Osteocyte (in vitro differentiated cells): ENCODE measurements at regions not wholly inside any gene's neighbourhood (a gene's known extent, or its start where the extent isn't known, plus 50 kb on each side); places are given as distances from the start of the nearest gene placed in this dataset.

ENCODE experiments used
- DNase-seq: peaks from one replicate; pipeline ENCODE4 v3.0.0; 2021; ENCODE audit warnings: mixed read lengths; ENCODE audit not compliant: unreplicated experiment; ENCODE audit errors: extremely low spot score
- H3K27ac Mint-ChIP-seq: one replicate; pipeline ENCODE4 v1.8.0; 2021; ENCODE audit warnings: mild to moderate bottlenecking, mixed read lengths; ENCODE audit not compliant: unreplicated experiment
- H3K27me3 Mint-ChIP-seq: one replicate; pipeline ENCODE4 v1.8.0; 2021; ENCODE audit warnings: mixed read lengths; ENCODE audit not compliant: unreplicated experiment
- H3K36me3 Mint-ChIP-seq: one replicate; pipeline ENCODE4 v1.8.0; 2021; ENCODE audit warnings: mixed read lengths; ENCODE audit not compliant: unreplicated experiment
- H3K4me1 Mint-ChIP-seq: one replicate; pipeline ENCODE4 v1.8.0; 2021; ENCODE audit warnings: mixed read lengths; ENCODE audit not compliant: unreplicated experiment
- H3K4me3 Mint-ChIP-seq: one replicate; pipeline ENCODE4 v1.8.0; 2021; ENCODE audit warnings: mild to moderate bottlenecking, moderate library complexity, mixed read lengths; ENCODE audit not compliant: unreplicated experiment
- H3K9me3 Mint-ChIP-seq: one replicate; pipeline ENCODE4 v1.8.0; 2021; ENCODE audit warnings: mixed read lengths; ENCODE audit not compliant: unreplicated experiment
- TF ChIP-seq, protein P1 (sequence below): fragments of 200-600 bp; sonication (generic); IDR thresholded peaks from 2 replicates; pipeline ENCODE4 v1.5.0; 2021; ENCODE audit warnings: antibody characterized with exemption, mild to moderate bottlenecking, moderate library complexity

DNA sequence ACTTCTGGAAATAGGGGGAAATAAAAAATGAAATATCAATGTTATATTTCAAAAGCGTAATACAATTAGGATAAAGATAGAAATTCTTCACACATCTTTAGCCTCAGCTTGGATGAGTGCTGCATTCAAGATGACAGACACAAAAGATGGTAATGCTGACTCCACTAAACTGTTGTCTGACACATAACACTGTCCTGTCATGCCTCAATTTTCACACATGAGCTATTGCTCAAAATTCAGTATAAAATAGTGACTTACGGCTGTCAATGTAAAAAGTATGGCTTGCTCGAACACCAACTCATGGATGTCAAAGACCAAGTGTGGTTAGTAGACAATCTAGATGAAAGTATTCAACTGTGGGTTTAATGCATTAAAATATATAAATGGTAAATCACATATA, 94.5 kb downstream of the KLF12 start:
- peaks cover 8% of the 10 kb centered on the region for H3K36me3 Mint-ChIP-seq
- H3K27me3 Mint-ChIP-seq: no peaks in the 10 kb centered on the region
- no peaks in the 10 kb centered on the region for H3K9me3 Mint-ChIP-seq
- H3K4me3 Mint-ChIP-seq: no peak overlapping the region
- H3K4me1 Mint-ChIP-seq: peaks cover 20% of the 10 kb centered on the region
- H3K27ac Mint-ChIP-seq: no peak overlapping the region
- DNase-seq: no peak
- TF ChIP-seq, protein P1, sequence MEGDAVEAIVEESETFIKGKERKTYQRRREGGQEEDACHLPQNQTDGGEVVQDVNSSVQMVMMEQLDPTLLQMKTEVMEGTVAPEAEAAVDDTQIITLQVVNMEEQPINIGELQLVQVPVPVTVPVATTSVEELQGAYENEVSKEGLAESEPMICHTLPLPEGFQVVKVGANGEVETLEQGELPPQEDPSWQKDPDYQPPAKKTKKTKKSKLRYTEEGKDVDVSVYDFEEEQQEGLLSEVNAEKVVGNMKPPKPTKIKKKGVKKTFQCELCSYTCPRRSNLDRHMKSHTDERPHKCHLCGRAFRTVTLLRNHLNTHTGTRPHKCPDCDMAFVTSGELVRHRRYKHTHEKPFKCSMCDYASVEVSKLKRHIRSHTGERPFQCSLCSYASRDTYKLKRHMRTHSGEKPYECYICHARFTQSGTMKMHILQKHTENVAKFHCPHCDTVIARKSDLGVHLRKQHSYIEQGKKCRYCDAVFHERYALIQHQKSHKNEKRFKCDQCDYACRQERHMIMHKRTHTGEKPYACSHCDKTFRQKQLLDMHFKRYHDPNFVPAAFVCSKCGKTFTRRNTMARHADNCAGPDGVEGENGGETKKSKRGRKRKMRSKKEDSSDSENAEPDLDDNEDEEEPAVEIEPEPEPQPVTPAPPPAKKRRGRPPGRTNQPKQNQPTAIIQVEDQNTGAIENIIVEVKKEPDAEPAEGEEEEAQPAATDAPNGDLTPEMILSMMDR: no peak

GRCh38 chr13:74039154-74039553, 95.0 kb downstream of the KLF12 start:
- Mint-ChIP-seq H3K36me3 (peaks cover 6% of the 10 kb centered on the region), H3K4me1 (peaks cover 20% of the 10 kb centered on the region), H3K27ac (no peak overlapping the region), H3K4me3 (no peak overlapping the region), H3K9me3 (no peaks in the 10 kb centered on the region), H3K27me3 (no peaks in the 10 kb centered on the region)
- TF ChIP-seq, protein P1: no peak
- no peak for DNase-seq

- no peak for DNase-seq
- Mint-ChIP-seq H3K9me3 (no peaks in the 10 kb centered on the region), H3K4me3 (no peak overlapping the region), H3K27ac (no peak overlapping the region), H3K27me3 (no peaks in the 10 kb centered on the region), H3K36me3 (peaks cover 4% of the 10 kb centered on the region), H3K4me1 (peaks cover 23% of the 10 kb centered on the region)
- TF ChIP-seq, protein P1: no peak
Observed at GRCh38 chr13:74037762-74038161, 96.4 kb downstream of the KLF12 start.

DNA sequence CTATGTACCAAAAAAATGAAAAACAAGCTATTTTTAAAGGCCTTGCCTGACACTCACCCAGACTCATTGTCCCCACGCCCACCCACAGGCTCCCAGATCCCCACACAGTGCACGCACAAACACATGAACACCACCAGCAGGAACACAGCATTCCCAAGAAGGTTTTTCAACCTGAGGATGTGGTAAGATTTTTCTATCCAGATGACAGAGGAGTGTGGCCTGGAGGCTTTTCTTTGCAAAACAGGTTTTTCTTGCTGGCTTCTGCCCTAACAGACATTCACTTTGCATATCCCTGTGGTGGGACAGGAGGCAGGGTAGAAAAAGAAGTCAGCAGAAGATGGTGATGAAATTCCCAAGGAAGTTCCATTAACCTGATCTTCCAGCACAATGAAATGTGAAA, 97.8 kb downstream of the KLF12 start:
- H3K9me3 Mint-ChIP-seq: no peaks in the 10 kb centered on the region
- H3K27me3 Mint-ChIP-seq: no peaks in the 10 kb centered on the region
- H3K27ac Mint-ChIP-seq: no peak overlapping the region
- H3K4me1 Mint-ChIP-seq: peaks cover 32% of the 10 kb centered on the region
- H3K36me3 Mint-ChIP-seq: peaks cover 4% of the 10 kb centered on the region
- no peak overlapping the region for H3K4me3 Mint-ChIP-seq
- DNase-seq: no peak
- TF ChIP-seq, protein P1: no peak

- DNase-seq: no peak
- Mint-ChIP-seq H3K4me1 (peaks cover 30% of the 10 kb centered on the region), H3K9me3 (no peaks in the 10 kb centered on the region), H3K27me3 (no peaks in the 10 kb centered on the region), H3K36me3 (peaks cover 4% of the 10 kb centered on the region), H3K4me3 (no peak overlapping the region), H3K27ac (no peak overlapping the region)
- TF ChIP-seq, protein P1: no peak
Observed at GRCh38 chr13:74035896-74036295, 98.3 kb downstream of the KLF12 start.
